NT2/D1 (cell line): ENCODE measurements at regions not wholly inside any gene's neighbourhood (a gene's known extent, or its start where the extent isn't known, plus 50 kb on each side); places are given as distances from the start of the nearest gene placed in this dataset.

Experiments
- DNase-seq: peaks from one replicate; pipeline ENCODE4 v3.0.0-alpha.2; 2011; ENCODE audit warnings: low read depth, low spot score
- H3K27me3 ChIP-seq: 2 replicates; pipeline ENCODE4 v1.6.0; 2011; ENCODE audit warnings: mild to moderate bottlenecking; ENCODE audit not compliant: insufficient read length, insufficient read depth
- H3K36me3 ChIP-seq: 2 replicates; pipeline ENCODE4 v1.6.1; 2011; ENCODE audit warnings: mild to moderate bottlenecking, low read length, mixed read lengths; ENCODE audit not compliant: insufficient read depth, insufficient read length
- H3K4me1 ChIP-seq: 2 replicates; pipeline ENCODE4 v1.5.1; 2011; ENCODE audit not compliant: insufficient read depth, insufficient read length
- H3K4me3 ChIP-seq: 2 replicates; pipeline ENCODE4 v1.5.1; 2011; ENCODE audit warnings: low read depth; ENCODE audit not compliant: insufficient read length
- H3K9ac ChIP-seq: 2 replicates; pipeline ENCODE4 v1.6.0; 2011; ENCODE audit warnings: low read depth; ENCODE audit not compliant: insufficient read length
- H3K9me3 ChIP-seq: 2 replicates; pipeline ENCODE4 v1.5.1; 2011; ENCODE audit warnings: mild to moderate bottlenecking, low read length; ENCODE audit not compliant: insufficient read depth
- SUZ12 ChIP-seq: IDR thresholded peaks from 2 replicates; pipeline ENCODE4 v1.6.1; 2011; ENCODE audit not compliant: insufficient read length, insufficient read depth; ENCODE audit errors: extremely low read depth
- YY1 ChIP-seq: IDR thresholded peaks from 2 replicates; pipeline ENCODE4 v1.6.1; 2011; ENCODE audit not compliant: insufficient read length, insufficient read depth
- ZNF274 ChIP-seq: IDR thresholded peaks from 2 replicates; pipeline ENCODE4 v1.6.1; 2011; ENCODE audit warnings: mild to moderate bottlenecking, low read depth, low read length

GRCh38 chr10:128885573-128886555 lies 581.2 kb upstream of the MGMT start:
- DNase-seq = no peak
- Histone ChIP-seq H3K27me3 (no peaks in the 10 kb centered on the region), H3K9ac (no peak overlapping the region), H3K9me3 (no peaks in the 10 kb centered on the region), H3K4me1 (no peaks in the 10 kb centered on the region), H3K4me3 (no peak overlapping the region), H3K36me3 (no peaks in the 10 kb centered on the region)
- TF ChIP-seq ZNF274 = no peak
- TF ChIP-seq YY1 = no peak
- no peak for TF ChIP-seq SUZ12

- no peak overlapping the region for H3K9ac ChIP-seq
- DNase-seq = no peak
- TF ChIP-seq ZNF274 (no peak), YY1 (no peak), SUZ12 (no peak)
These were observed 579.2 kb upstream of the MGMT start for GRCh38 chr10:128887856-128888255.

DNA sequence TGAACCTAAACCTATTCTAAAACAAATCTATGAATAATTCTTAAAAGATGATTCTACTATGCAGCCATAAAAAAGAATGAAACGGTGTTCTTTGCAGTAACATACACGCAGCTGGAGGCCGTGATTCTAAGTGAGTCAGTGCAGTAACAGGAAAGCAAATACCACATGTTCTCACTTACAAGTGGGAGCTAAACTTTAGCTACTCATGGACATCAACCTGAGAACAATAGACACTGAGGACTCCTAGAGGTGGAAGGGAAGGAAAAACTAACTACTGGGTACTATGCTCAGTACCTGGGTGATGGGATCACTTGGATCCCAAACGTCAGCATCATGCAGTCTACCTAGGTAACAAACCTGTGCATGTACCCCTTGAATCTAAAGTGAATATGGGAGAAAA lies 575.0 kb upstream of the MGMT start:
- Histone ChIP-seq H3K27me3 (no peaks in the 10 kb centered on the region), H3K9me3 (no peaks in the 10 kb centered on the region), H3K9ac (no peak overlapping the region), H3K36me3 (no peaks in the 10 kb centered on the region), H3K4me1 (no peaks in the 10 kb centered on the region), H3K4me3 (no peak overlapping the region)
- DNase-seq = no peak
- TF ChIP-seq SUZ12 = no peak
- TF ChIP-seq ZNF274 = no peak
- TF ChIP-seq YY1 = no peak

More at GRCh38 chr10:128887856-128888255, 579.2 kb upstream of the MGMT start:
- Histone ChIP-seq H3K36me3 (no peaks in the 10 kb centered on the region), H3K4me3 (no peak overlapping the region), H3K9me3 (no peaks in the 10 kb centered on the region), H3K4me1 (no peaks in the 10 kb centered on the region), H3K27me3 (no peaks in the 10 kb centered on the region)

DNA sequence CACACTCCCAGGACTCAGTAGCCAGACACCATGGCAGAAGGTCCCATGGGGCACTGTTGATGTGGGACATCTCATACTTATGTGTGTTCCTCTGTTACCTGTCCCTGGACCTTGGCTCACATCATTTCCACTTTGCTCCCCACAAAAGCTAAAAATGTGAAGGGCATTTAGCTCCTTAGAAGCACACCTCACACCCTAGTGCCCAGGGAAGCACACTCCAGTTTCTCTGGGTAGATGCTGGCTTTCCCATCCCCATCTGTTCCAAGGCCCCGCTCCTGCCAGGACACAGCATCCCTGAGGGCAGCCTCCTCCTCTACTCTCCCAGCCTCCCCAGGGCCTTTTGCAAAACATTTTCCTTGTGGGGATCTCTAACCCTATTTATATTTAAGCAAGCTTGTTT lies 572.4 kb upstream of the MGMT start:
- Histone ChIP-seq H3K4me1 (no peaks in the 10 kb centered on the region), H3K36me3 (no peaks in the 10 kb centered on the region), H3K27me3 (no peaks in the 10 kb centered on the region), H3K9ac (no peak overlapping the region), H3K9me3 (no peaks in the 10 kb centered on the region), H3K4me3 (no peak overlapping the region)
- no peak for DNase-seq
- TF ChIP-seq YY1 = no peak

DNA sequence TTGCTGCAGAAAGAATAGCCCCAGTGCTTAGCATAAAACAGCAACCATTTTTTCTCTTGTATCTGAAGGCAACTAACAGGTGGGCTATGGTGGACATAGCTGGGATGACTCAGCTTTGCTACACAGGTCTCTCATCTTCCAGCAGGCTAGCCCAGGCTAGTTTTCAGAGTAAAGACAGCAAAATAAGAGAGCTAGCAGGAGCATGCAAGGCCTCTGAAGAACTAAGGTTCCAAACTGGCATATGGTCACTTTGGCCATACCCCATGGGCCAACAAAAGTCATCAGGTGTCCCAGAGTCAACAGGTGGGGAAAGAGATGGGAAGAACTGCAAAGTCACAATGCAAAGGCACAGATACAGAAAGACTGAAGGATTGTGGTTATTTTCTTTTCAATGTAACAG lies 571.6 kb upstream of the MGMT start:
- no peak for DNase-seq
- H3K4me3 ChIP-seq = no peak overlapping the region
- no peaks in the 10 kb centered on the region for H3K36me3 ChIP-seq
- H3K27me3 ChIP-seq = no peaks in the 10 kb centered on the region
- H3K9me3 ChIP-seq = no peaks in the 10 kb centered on the region
- H3K4me1 ChIP-seq = no peaks in the 10 kb centered on the region
- H3K9ac ChIP-seq = no peak overlapping the region
- TF ChIP-seq YY1 (no peak), ZNF274 (no peak), SUZ12 (no peak)

- H3K9ac ChIP-seq = no peak overlapping the region
- H3K9me3 ChIP-seq = no peaks in the 10 kb centered on the region
- H3K27me3 ChIP-seq = no peaks in the 10 kb centered on the region
- H3K4me1 ChIP-seq = no peaks in the 10 kb centered on the region
- no peaks in the 10 kb centered on the region for H3K36me3 ChIP-seq
- TF ChIP-seq SUZ12 = no peak
- no peak for DNase-seq
- no peak overlapping the region for H3K4me3 ChIP-seq
These were observed 570.8 kb upstream of the MGMT start for GRCh38 chr10:128896116-128896795.

DNA sequence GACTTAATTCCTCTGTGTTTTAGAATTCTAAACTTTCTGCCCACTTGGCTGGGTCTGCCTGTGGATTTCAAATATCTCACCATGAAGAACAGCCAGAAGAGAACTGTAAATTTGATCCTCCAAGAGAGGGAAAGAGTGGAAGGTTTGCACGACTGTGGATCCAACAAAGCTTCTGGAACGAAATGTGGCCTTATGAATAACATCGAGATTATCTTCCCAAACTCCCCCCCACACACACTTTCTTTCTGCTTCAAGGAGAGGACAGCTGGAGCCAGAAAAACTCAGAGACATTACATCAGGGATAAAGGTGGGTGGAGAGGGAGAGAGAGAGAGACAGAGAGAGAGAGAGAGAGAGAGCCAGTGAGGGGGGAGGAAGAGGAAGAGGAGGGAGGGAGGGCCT lies 570.1 kb upstream of the MGMT start:
- Histone ChIP-seq H3K4me3 (no peak overlapping the region), H3K4me1 (no peaks in the 10 kb centered on the region), H3K9me3 (no peaks in the 10 kb centered on the region), H3K27me3 (no peaks in the 10 kb centered on the region), H3K9ac (no peak overlapping the region), H3K36me3 (no peaks in the 10 kb centered on the region)
- no peak for DNase-seq
- TF ChIP-seq ZNF274 (no peak), YY1 (no peak), SUZ12 (no peak)
